ENCODE measurements at regions not wholly inside any gene's neighbourhood (a gene's known extent, or its start where the extent isn't known, plus 50 kb on each side); places are given as distances from the start of the nearest gene placed in this dataset.

GRCh38 chr12:127930122-127930521 lies 336.8 kb upstream of the TMEM132C start:
- Histone ChIP-seq H3K36me3 (no peaks in the 10 kb centered on the region), H3K4me3 (no peak overlapping the region), H3K4me1 (no peaks in the 10 kb centered on the region), H3K27ac (no peak overlapping the region), H3K9me3 (no peaks in the 10 kb centered on the region), H3K27me3 (no peaks in the 10 kb centered on the region)
- DNase-seq (no peak), ATAC-seq (peak; percentile 29)
- no peak for TF ChIP-seq CTCF (IDR thresholded peaks at IDR 0.05)
- intact Hi-C loops (cut with DNase I): no loop called here

- H3K4me3 ChIP-seq: no peak overlapping the region
- no peak for TF ChIP-seq CTCF (IDR thresholded peaks at IDR 0.05)
- intact Hi-C loops (cut with DNase I): no loop called here
- no peaks in the 10 kb centered on the region for H3K9me3 ChIP-seq
- H3K36me3 ChIP-seq: no peaks in the 10 kb centered on the region
- H3K27me3 ChIP-seq: no peaks in the 10 kb centered on the region
- ATAC-seq (no peak), DNase-seq (no peak)
- H3K4me1 ChIP-seq: no peaks in the 10 kb centered on the region
- no peak overlapping the region for H3K27ac ChIP-seq
Observed at GRCh38 chr12:127934409-127934808, 332.6 kb upstream of the TMEM132C start.

- Histone ChIP-seq H3K27ac (no peak overlapping the region), H3K4me1 (no peaks in the 10 kb centered on the region), H3K9me3 (no peaks in the 10 kb centered on the region), H3K27me3 (no peaks in the 10 kb centered on the region), H3K36me3 (no peaks in the 10 kb centered on the region), H3K4me3 (no peak overlapping the region)
- DNase-seq: no peak
- intact Hi-C loops (cut with DNase I): no loop called here
- no peak for ATAC-seq
- no peak for TF ChIP-seq CTCF (IDR thresholded peaks at IDR 0.05)
Observed at GRCh38 chr12:127936463-127936862, 330.5 kb upstream of the TMEM132C start.

- Histone ChIP-seq H3K9me3 (no peaks in the 10 kb centered on the region), H3K4me1 (no peaks in the 10 kb centered on the region), H3K27me3 (no peaks in the 10 kb centered on the region), H3K4me3 (no peak overlapping the region), H3K27ac (no peak overlapping the region), H3K36me3 (no peaks in the 10 kb centered on the region)
- intact Hi-C loops (cut with DNase I): no loop called here
- ATAC-seq: no peak
- TF ChIP-seq CTCF (IDR thresholded peaks at IDR 0.05): no peak
- no peak for DNase-seq
Observed at GRCh38 chr12:127941332-127941731, 325.6 kb upstream of the TMEM132C start.

GRCh38 chr12:127942981-127943380 lies 324.0 kb upstream of the TMEM132C start:
- intact Hi-C loops (cut with DNase I): no loop called here
- Histone ChIP-seq H3K27me3 (no peaks in the 10 kb centered on the region), H3K4me3 (no peak overlapping the region), H3K36me3 (no peaks in the 10 kb centered on the region), H3K4me1 (no peaks in the 10 kb centered on the region), H3K27ac (no peak overlapping the region), H3K9me3 (no peaks in the 10 kb centered on the region)
- no peak for DNase-seq
- ATAC-seq: no peak
- no peak for TF ChIP-seq CTCF (IDR thresholded peaks at IDR 0.05)

GRCh38 chr12:127943481-127944210 lies 323.3 kb upstream of the TMEM132C start:
- no peak for ATAC-seq
- H3K4me3 ChIP-seq: no peak overlapping the region

More at GRCh38 chr12:127943481-127944210, 323.3 kb upstream of the TMEM132C start:
- intact Hi-C loops (cut with DNase I): no loop called here
- Histone ChIP-seq H3K4me1 (no peaks in the 10 kb centered on the region), H3K36me3 (no peaks in the 10 kb centered on the region), H3K27me3 (no peaks in the 10 kb centered on the region), H3K9me3 (no peaks in the 10 kb centered on the region), H3K27ac (no peak overlapping the region)
- no peak for DNase-seq
- TF ChIP-seq CTCF (IDR thresholded peaks at IDR 0.05): no peak

All from upper lobe of right lung (tissue), 1 donor.